GM12878 (cell line): ENCODE measurements at regions not wholly inside any gene's neighbourhood (a gene's known extent, or its start where the extent isn't known, plus 50 kb on each side); places are given as distances from the start of the nearest gene placed in this dataset.

Source experiments
- ATAC-seq: fragments of 200-7000 bp; cut with Tn5 transposase; 3 replicates; pipeline ENCODE4 v1.9.1; 2020; ENCODE audit warnings: mild to moderate bottlenecking, moderate library complexity
- BruUV-seq: library from RNA; stranded (reverse); fragments of 400-500 nt; replicated peaks from 2 replicates; lab custom pipeline; 2021; lab: Mats Ljungman, UMichigan
- CTCF ChIA-PET: fragments of 300-600 bp; sonication (Branson Sonifier 250); formaldehyde crosslinking; extraction: SDS; loops from one replicate; lab custom pipeline; 2021; ENCODE audit warnings: inconsistent platforms; lab: Yijun Ruan, JAX
- POLR2A ChIA-PET: fragments of 350-600 bp; formaldehyde crosslinking; extraction: SDS; loops from one replicate; lab custom pipeline; 2021; ENCODE audit warnings: inconsistent platforms; lab: Charles Lee
- RAD21 ChIA-PET: fragments of 300-600 bp; sonication (Branson Sonifier 250); formaldehyde crosslinking; loops from one replicate; lab custom pipeline; 2023; ENCODE audit warnings: antibody characterized with exemption; ENCODE audit not compliant: unreplicated experiment; lab: Charles Lee
- SMC1A ChIA-PET: fragments of 300-600 bp; sonication (Branson Sonifier 250); formaldehyde crosslinking; loops from one replicate; lab custom pipeline; 2023; ENCODE audit not compliant: unreplicated experiment, uncharacterized antibody; lab: Charles Lee
- DNase-seq: peaks from one replicate; pipeline ENCODE4 v3.0.0-alpha.2; 2011; ENCODE audit warnings: low read depth, low spot score
- FAIRE-seq: peaks from 3 replicates; lab custom pipeline; 2011; peaks lifted over from hg19 to GRCh38; lab: Jason Lieb, UNC
- H2AFZ ChIP-seq: 2 replicates; pipeline ENCODE4 v1.6.0; 2011; ENCODE audit warnings: low read depth, low read length, control low read depth; ENCODE audit not compliant: control insufficient read depth
- H3K27ac ChIP-seq: 2 replicates; pipeline ENCODE4 v1.5.1; 2011; ENCODE audit warnings: control low read depth; ENCODE audit not compliant: control insufficient read depth, insufficient read depth
- H3K27me3 ChIP-seq, 2 experiments: replicated peaks in 1 of 2; 2 replicates each; pipeline versions ENCODE4 v1.6.0 to v1.6.1; 2011; ENCODE audit warnings: low read length in 1 of 2; ENCODE audit not compliant: control insufficient read depth in 2 of 2, insufficient read depth in 2 of 2
- H3K36me3 ChIP-seq, 2 experiments: 2 replicates each; pipeline ENCODE4 v1.5.1; 2011; ENCODE audit warnings: low read length in 1 of 2; ENCODE audit not compliant: control insufficient read depth in 2 of 2, insufficient read depth in 2 of 2
- H3K4me1 ChIP-seq: 2 replicates; pipeline ENCODE4 v1.6.1; 2011; ENCODE audit warnings: mild to moderate bottlenecking, low read length, moderate library complexity, mixed read lengths; ENCODE audit not compliant: control insufficient read depth, insufficient read depth
- H3K4me2 ChIP-seq: 2 replicates; pipeline ENCODE4 v1.6.0; 2011; ENCODE audit warnings: control low read depth; ENCODE audit not compliant: control insufficient read depth, insufficient read depth
- H3K4me3 ChIP-seq: fragments of 200-600 bp; sonication (generic); 2 replicates; pipeline ENCODE4 v1.5.1; 2016
- H3K79me2 ChIP-seq: 2 replicates; pipeline ENCODE4 v1.6.0; 2011; ENCODE audit warnings: low read length; ENCODE audit not compliant: control insufficient read depth, insufficient read depth
- H3K9ac ChIP-seq: 2 replicates; pipeline ENCODE4 v1.8.0; 2011; ENCODE audit warnings: low read length, control low read depth, mixed read lengths; ENCODE audit not compliant: control insufficient read depth, insufficient read depth
- H3K9me3 ChIP-seq: replicated peaks from 3 replicates; pipeline ENCODE4 v1.5.1; 2011; ENCODE audit warnings: mild to moderate bottlenecking, low read length; ENCODE audit not compliant: control insufficient read depth, insufficient read depth
- H4K20me1 ChIP-seq: 2 replicates; pipeline ENCODE4 v1.6.0; 2011; ENCODE audit not compliant: control insufficient read depth, insufficient read depth
- BRCA1 ChIP-seq: IDR thresholded peaks from 2 replicates; pipeline ENCODE4 v1.6.1; 2011; ENCODE audit warnings: low read depth, low read length, improper control_type of control experiment
- HDGF ChIP-seq: fragments of 450-650 bp; IDR thresholded peaks from 2 replicates; pipeline ENCODE4 v1.6.1; 2016; ENCODE audit warnings: antibody characterized with exemption
- RBBP5 ChIP-seq: fragments of 200-600 bp; sonication (generic); conservative IDR thresholded peaks from 2 replicates; pipeline ENCODE4 v1.6.1; 2016
- SUZ12 ChIP-seq: fragments of 200-600 bp; sonication (generic); IDR thresholded peaks from one replicate; pipeline ENCODE4 v1.6.1; 2018; ENCODE audit warnings: antibody characterized with exemption, mild to moderate bottlenecking; ENCODE audit not compliant: unreplicated experiment
- ZNF274 ChIP-seq: IDR thresholded peaks from one replicate; pipeline ENCODE4 v1.8.0; 2011; ENCODE audit not compliant: insufficient read length, insufficient read depth
- WGBS: methylation state at CpG from one replicate; pipeline ENCODE4 v1.1.6; 2016; ENCODE audit warnings: low lambda C conversion rate; ENCODE audit not compliant: insufficient replicate concordance, insufficient coverage; ENCODE audit errors: missing lambda C conversion rate; 5-methylcytosine and 5-hydroxymethylcytosine counted together
- in situ Hi-C: fragments of 300-500 bp; cut with MboI; formaldehyde crosslinking; loops from 9 replicates; pipeline ENCODE4 v1.14.3; 2018; ENCODE audit warnings: mixed read lengths
- intact Hi-C: fragments of 100-400 bp; cut with micrococcal nuclease; formaldehyde crosslinking; loops from one replicate; pipeline ENCODE4 v1.14.2; 2022; ENCODE audit not compliant: unreplicated experiment
- TF ChIP-seq, protein P1 (sequence below): IDR thresholded peaks from 2 replicates; pipeline ENCODE4 v1.6.1; 2011; ENCODE audit warnings: low read depth, mild to moderate bottlenecking, low read length, moderate library complexity, borderline replicate concordance; ENCODE audit errors: extremely low read depth
- TF ChIP-seq, protein P2 (sequence below): fragments of 450-650 bp; IDR thresholded peaks from 2 replicates; pipeline ENCODE4 v1.6.1; 2016; ENCODE audit warnings: mild to moderate bottlenecking, moderate library complexity, borderline replicate concordance
- TF ChIP-seq, protein P3 (sequence below): fragments of 450-650 bp; formaldehyde crosslinking; IDR thresholded peaks from 2 replicates; pipeline ENCODE4 v1.5.0; 2022; ENCODE audit warnings: mild to moderate bottlenecking, missing genetic modification characterization
- TF ChIP-seq, protein P4 (sequence below): fragments of 150-350 bp; IDR thresholded peaks from 2 replicates; pipeline ENCODE4 v1.6.1; 2016; ENCODE audit warnings: low read depth, low read length
- TF ChIP-seq, protein P5 (sequence below): IDR thresholded peaks from 2 replicates; pipeline ENCODE4 v1.6.1; 2011; ENCODE audit warnings: borderline replicate concordance, low read depth, mild to moderate bottlenecking, moderate library complexity, mixed read lengths, low read length; ENCODE audit not compliant: insufficient read depth; ENCODE audit errors: extremely low read length

DNA sequence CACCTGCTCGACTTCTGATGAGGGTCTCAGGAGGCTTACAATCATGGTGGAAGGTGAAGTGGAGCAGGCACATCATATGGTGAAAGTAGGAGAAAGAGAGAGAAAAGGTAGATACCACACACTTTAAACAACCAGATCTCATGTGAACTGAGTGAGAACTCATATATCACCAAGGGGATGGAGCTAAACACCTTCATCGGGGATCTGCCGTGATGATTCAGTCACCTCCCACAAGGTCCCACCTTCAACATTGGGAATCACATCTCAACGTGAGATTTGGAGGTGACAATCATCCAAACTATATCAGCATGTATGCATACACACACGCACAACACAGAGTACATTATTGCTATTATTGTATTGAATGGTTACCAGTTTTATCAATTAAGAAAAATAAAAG lies 453.3 kb upstream of the NRSN1 start:
- no peak overlapping the region for H3K4me3 ChIP-seq
- no peaks in the 10 kb centered on the region for H3K4me1 ChIP-seq
- H3K4me2 ChIP-seq, result no peak overlapping the region
- DNase-seq (no peak), ATAC-seq (no peak), FAIRE-seq (no peak)
- WGBS, result 31% methylated on average over 5 of the region's 5 CpGs
- in situ Hi-C loops (no loop called here), intact Hi-C loops (no loop called here)
- no peaks in the 10 kb centered on the region; the same call in 2 of the 3 replicates for H3K9me3 ChIP-seq
- H3K27me3 ChIP-seq, result no peaks in the 10 kb centered on the region
- no peaks in the 10 kb centered on the region for H3K79me2 ChIP-seq
- POLR2A ChIA-PET, result no interaction called here
- no peaks in the 10 kb centered on the region for H4K20me1 ChIP-seq
- no peak overlapping the region for H3K27ac ChIP-seq
- no peak overlapping the region for H2AFZ ChIP-seq
- RAD21 ChIA-PET, result no interaction called here
- CTCF ChIA-PET, result no interaction called here
- H3K9ac ChIP-seq, result no peak overlapping the region
- BruUV-seq, result no TSS peak
- SMC1A ChIA-PET, result no interaction called here
- H3K36me3 ChIP-seq, result no peaks in the 10 kb centered on the region
- TF ChIP-seq, protein P1, sequence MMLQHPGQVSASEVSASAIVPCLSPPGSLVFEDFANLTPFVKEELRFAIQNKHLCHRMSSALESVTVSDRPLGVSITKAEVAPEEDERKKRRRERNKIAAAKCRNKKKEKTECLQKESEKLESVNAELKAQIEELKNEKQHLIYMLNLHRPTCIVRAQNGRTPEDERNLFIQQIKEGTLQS, result no peak
- no peak for TF ChIP-seq BRCA1
- no peak for TF ChIP-seq SUZ12
- TF ChIP-seq, protein P2, sequence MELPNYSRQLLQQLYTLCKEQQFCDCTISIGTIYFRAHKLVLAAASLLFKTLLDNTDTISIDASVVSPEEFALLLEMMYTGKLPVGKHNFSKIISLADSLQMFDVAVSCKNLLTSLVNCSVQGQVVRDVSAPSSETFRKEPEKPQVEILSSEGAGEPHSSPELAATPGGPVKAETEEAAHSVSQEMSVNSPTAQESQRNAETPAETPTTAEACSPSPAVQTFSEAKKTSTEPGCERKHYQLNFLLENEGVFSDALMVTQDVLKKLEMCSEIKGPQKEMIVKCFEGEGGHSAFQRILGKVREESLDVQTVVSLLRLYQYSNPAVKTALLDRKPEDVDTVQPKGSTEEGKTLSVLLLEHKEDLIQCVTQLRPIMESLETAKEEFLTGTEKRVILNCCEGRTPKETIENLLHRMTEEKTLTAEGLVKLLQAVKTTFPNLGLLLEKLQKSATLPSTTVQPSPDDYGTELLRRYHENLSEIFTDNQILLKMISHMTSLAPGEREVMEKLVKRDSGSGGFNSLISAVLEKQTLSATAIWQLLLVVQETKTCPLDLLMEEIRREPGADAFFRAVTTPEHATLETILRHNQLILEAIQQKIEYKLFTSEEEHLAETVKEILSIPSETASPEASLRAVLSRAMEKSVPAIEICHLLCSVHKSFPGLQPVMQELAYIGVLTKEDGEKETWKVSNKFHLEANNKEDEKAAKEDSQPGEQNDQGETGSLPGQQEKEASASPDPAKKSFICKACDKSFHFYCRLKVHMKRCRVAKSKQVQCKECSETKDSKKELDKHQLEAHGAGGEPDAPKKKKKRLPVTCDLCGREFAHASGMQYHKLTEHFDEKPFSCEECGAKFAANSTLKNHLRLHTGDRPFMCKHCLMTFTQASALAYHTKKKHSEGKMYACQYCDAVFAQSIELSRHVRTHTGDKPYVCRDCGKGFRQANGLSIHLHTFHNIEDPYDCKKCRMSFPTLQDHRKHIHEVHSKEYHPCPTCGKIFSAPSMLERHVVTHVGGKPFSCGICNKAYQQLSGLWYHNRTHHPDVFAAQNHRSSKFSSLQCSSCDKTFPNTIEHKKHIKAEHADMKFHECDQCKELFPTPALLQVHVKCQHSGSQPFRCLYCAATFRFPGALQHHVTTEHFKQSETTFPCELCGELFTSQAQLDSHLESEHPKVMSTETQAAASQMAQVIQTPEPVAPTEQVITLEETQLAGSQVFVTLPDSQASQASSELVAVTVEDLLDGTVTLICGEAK, result no peak
- no peak for TF ChIP-seq ZNF274
- TF ChIP-seq HDGF, result no peak
- no peak for TF ChIP-seq RBBP5
- TF ChIP-seq, protein P3, sequence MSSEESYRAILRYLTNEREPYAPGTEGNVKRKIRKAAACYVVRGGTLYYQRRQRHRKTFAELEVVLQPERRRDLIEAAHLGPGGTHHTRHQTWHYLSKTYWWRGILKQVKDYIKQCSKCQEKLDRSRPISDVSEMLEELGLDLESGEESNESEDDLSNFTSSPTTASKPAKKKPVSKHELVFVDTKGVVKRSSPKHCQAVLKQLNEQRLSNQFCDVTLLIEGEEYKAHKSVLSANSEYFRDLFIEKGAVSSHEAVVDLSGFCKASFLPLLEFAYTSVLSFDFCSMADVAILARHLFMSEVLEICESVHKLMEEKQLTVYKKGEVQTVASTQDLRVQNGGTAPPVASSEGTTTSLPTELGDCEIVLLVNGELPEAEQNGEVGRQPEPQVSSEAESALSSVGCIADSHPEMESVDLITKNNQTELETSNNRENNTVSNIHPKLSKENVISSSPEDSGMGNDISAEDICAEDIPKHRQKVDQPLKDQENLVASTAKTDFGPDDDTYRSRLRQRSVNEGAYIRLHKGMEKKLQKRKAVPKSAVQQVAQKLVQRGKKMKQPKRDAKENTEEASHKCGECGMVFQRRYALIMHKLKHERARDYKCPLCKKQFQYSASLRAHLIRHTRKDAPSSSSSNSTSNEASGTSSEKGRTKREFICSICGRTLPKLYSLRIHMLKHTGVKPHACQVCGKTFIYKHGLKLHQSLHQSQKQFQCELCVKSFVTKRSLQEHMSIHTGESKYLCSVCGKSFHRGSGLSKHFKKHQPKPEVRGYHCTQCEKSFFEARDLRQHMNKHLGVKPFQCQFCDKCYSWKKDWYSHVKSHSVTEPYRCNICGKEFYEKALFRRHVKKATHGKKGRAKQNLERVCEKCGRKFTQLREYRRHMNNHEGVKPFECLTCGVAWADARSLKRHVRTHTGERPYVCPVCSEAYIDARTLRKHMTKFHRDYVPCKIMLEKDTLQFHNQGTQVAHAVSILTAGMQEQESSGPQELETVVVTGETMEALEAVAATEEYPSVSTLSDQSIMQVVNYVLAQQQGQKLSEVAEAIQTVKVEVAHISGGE (CRISPR knock-in tag), result no peak
- TF ChIP-seq, protein P4, sequence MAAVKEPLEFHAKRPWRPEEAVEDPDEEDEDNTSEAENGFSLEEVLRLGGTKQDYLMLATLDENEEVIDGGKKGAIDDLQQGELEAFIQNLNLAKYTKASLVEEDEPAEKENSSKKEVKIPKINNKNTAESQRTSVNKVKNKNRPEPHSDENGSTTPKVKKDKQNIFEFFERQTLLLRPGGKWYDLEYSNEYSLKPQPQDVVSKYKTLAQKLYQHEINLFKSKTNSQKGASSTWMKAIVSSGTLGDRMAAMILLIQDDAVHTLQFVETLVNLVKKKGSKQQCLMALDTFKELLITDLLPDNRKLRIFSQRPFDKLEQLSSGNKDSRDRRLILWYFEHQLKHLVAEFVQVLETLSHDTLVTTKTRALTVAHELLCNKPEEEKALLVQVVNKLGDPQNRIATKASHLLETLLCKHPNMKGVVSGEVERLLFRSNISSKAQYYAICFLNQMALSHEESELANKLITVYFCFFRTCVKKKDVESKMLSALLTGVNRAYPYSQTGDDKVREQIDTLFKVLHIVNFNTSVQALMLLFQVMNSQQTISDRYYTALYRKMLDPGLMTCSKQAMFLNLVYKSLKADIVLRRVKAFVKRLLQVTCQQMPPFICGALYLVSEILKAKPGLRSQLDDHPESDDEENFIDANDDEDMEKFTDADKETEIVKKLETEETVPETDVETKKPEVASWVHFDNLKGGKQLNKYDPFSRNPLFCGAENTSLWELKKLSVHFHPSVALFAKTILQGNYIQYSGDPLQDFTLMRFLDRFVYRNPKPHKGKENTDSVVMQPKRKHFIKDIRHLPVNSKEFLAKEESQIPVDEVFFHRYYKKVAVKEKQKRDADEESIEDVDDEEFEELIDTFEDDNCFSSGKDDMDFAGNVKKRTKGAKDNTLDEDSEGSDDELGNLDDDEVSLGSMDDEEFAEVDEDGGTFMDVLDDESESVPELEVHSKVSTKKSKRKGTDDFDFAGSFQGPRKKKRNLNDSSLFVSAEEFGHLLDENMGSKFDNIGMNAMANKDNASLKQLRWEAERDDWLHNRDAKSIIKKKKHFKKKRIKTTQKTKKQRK, result no peak
- TF ChIP-seq, protein P5, sequence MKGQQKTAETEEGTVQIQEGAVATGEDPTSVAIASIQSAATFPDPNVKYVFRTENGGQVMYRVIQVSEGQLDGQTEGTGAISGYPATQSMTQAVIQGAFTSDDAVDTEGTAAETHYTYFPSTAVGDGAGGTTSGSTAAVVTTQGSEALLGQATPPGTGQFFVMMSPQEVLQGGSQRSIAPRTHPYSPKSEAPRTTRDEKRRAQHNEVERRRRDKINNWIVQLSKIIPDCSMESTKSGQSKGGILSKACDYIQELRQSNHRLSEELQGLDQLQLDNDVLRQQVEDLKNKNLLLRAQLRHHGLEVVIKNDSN, result no peak
